ENCODE measurements at regions not wholly inside any gene's neighbourhood (a gene's known extent, or its start where the extent isn't known, plus 50 kb on each side); places are given as distances from the start of the nearest gene placed in this dataset.

DNA sequence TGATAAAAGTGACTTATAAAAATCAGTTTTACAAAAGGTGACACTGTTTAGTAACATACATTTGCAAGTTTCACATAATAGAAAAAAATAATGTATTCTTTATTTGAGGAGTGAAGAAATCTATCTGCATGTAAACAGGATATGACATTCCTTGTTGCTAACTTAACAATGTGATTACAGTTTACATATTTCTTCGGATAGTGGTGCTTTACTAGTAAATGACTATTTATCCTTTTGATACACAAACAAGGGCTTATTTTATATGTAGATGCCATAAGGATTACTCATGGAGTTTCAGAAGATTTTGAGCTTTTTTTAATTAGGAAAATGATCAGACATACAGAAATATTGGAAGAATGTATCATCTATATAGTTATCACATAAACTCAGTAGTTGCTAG, 126.5 kb downstream of the SLIT2 start:
- H3K9ac ChIP-seq (ENCODE audit: low read depth in 2 of 2, low read length in 2 of 2): no peak overlapping the region
- TF ChIP-seq, protein P1, sequence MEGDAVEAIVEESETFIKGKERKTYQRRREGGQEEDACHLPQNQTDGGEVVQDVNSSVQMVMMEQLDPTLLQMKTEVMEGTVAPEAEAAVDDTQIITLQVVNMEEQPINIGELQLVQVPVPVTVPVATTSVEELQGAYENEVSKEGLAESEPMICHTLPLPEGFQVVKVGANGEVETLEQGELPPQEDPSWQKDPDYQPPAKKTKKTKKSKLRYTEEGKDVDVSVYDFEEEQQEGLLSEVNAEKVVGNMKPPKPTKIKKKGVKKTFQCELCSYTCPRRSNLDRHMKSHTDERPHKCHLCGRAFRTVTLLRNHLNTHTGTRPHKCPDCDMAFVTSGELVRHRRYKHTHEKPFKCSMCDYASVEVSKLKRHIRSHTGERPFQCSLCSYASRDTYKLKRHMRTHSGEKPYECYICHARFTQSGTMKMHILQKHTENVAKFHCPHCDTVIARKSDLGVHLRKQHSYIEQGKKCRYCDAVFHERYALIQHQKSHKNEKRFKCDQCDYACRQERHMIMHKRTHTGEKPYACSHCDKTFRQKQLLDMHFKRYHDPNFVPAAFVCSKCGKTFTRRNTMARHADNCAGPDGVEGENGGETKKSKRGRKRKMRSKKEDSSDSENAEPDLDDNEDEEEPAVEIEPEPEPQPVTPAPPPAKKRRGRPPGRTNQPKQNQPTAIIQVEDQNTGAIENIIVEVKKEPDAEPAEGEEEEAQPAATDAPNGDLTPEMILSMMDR (IDR thresholded peaks at IDR 0.05): no peak
- no peaks in the 10 kb centered on the region for H3K27me3 ChIP-seq
- no peak overlapping the region for H3K4me3 ChIP-seq
- no peaks in the 10 kb centered on the region for H3K36me3 ChIP-seq
- DNase-seq: no peak
- H3K9me3 ChIP-seq: no peaks in the 10 kb centered on the region
- no peaks in the 10 kb centered on the region for H3K4me1 ChIP-seq
- no peak overlapping the region for H3K27ac ChIP-seq
- intact Hi-C loops (cut with DNase I): no loop called here

DNA sequence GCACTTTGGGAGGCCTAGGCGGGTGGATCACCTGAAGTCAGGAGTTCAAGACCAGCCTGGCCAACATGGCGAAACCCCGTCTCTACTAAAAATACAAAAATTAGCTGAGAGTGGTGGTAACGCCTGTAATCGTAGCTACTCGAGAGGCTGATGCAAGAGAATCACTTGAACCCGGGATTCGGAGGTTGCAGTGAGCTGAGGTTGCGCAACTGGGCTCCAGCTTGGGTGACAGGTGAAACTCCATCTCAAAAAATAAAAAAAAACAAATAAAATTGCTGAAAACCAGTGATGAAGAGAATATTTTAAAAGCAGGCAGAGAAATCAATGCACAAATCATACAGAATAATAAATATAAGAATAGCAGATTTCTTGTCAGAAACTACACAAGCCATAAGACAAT, 129.3 kb downstream of the SLIT2 start:
- H3K4me1 ChIP-seq: no peaks in the 10 kb centered on the region
- H3K36me3 ChIP-seq: no peaks in the 10 kb centered on the region
- intact Hi-C loops (cut with DNase I): no loop called here
- H3K27ac ChIP-seq: no peak overlapping the region
- TF ChIP-seq, protein P1 (IDR thresholded peaks at IDR 0.05): no peak
- DNase-seq: no peak
- no peaks in the 10 kb centered on the region for H3K9me3 ChIP-seq
- H3K9ac ChIP-seq (ENCODE audit: low read depth in 2 of 2, low read length in 2 of 2): no peak overlapping the region
- no peak overlapping the region for H3K4me3 ChIP-seq
- no peaks in the 10 kb centered on the region for H3K27me3 ChIP-seq

DNA sequence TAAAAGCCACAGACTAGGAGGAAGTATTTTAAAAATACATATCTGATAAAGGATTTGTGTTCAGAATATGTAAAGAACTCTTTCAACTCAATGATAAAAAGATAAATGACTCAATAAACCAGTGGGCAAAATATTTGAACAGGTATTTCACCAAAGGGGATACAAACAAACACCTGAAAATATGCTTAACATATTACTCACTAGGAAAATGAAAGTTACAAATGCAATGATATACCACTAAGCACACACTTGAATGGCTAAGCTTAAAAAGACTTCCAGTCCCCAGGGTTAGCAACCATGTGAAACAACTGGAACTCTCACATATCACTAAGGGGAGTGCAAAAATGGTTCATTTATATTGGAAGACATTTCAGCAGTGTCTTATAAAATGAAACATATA, 131.6 kb downstream of the SLIT2 start:
- TF ChIP-seq, protein P1 (IDR thresholded peaks at IDR 0.05): no peak
- intact Hi-C loops (cut with DNase I): no loop called here
- Histone ChIP-seq H3K4me1 (no peaks in the 10 kb centered on the region), H3K27me3 (no peaks in the 10 kb centered on the region), H3K36me3 (no peaks in the 10 kb centered on the region), H3K9ac (ENCODE audit: low read depth in 2 of 2, low read length in 2 of 2) (no peak overlapping the region), H3K9me3 (no peaks in the 10 kb centered on the region), H3K4me3 (no peak overlapping the region), H3K27ac (no peak overlapping the region)
- DNase-seq: no peak

DNA sequence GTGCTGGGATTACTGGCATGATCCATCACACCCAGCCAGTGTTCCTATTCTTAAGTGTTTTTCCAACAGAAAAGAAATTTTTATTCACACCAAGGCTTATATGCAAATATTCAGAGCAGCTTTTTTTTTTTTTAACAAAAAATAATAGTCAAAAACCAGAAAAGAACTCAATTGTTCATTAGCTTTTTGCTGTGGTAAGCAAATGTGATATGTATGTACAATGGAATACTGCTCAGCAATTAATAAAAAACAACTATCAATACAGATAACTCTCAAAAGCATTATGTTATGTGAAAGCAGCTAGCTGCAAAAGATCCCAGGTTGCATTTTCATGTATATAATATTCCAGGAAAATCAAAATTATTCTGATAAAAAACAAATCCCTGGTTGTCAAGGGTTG, 132.3 kb downstream of the SLIT2 start:
- no peak for DNase-seq
- Histone ChIP-seq H3K36me3 (no peaks in the 10 kb centered on the region), H3K27ac (no peak overlapping the region), H3K4me1 (no peaks in the 10 kb centered on the region), H3K4me3 (no peak overlapping the region), H3K9me3 (no peaks in the 10 kb centered on the region), H3K9ac (ENCODE audit: low read depth in 2 of 2, low read length in 2 of 2) (no peak overlapping the region), H3K27me3 (no peaks in the 10 kb centered on the region)
- TF ChIP-seq, protein P1 (IDR thresholded peaks at IDR 0.05): no peak
- intact Hi-C loops (cut with DNase I): no loop called here

DNA sequence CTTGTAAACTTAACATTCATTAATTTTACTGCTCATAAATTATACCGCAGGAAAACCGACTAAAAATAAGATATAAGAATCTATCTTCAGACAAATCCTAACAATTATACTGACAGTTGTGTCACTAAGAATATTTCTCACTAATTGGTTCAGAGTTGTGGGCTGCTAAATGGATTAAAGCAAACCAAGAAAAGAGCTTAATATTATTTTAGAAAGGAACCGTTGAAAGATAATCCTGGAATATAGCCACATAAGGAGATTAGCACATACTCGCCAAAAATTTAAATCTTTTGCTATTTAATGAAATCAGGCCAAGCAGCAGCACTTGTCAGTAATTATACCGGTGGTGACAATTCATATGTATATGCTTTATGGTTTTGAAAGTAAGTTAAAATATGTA, 132.8 kb downstream of the SLIT2 start:
- TF ChIP-seq, protein P1 (IDR thresholded peaks at IDR 0.05): no peak
- no peak overlapping the region for H3K27ac ChIP-seq
- no peaks in the 10 kb centered on the region for H3K4me1 ChIP-seq
- DNase-seq: no peak
- no peaks in the 10 kb centered on the region for H3K27me3 ChIP-seq
- no peaks in the 10 kb centered on the region for H3K9me3 ChIP-seq
- H3K9ac ChIP-seq (ENCODE audit: low read depth in 2 of 2, low read length in 2 of 2): no peak overlapping the region
- H3K4me3 ChIP-seq: no peak overlapping the region
- intact Hi-C loops (cut with DNase I): no loop called here
- H3K36me3 ChIP-seq: no peaks in the 10 kb centered on the region

Data from colonic mucosa (tissue), 4 donors.